ENCODE measurements at regions not wholly inside any gene's neighbourhood (a gene's known extent, or its start where the extent isn't known, plus 50 kb on each side); places are given as distances from the start of the nearest gene placed in this dataset.

GRCh38 chr14:44404036-44404435, 103.0 kb downstream of the FSCB start:
- TF ChIP-seq CEBPB (IDR thresholded peaks at IDR 0.05; ENCODE audit: low read depth, low read length) (no peak), CTCF (conservative IDR thresholded peaks at IDR 0.05; ENCODE audit: low read depth, low read length) (no peak), FOS (IDR thresholded peaks at IDR 0.05; ENCODE audit: low read depth, low read length) (no peak), POLR2A (IDR thresholded peaks at IDR 0.05; ENCODE audit: low read depth, low read length) (no peak)
